Body of pancreas (tissue), 4 donors: ENCODE measurements at regions not wholly inside any gene's neighbourhood (a gene's known extent, or its start where the extent isn't known, plus 50 kb on each side); places are given as distances from the start of the nearest gene placed in this dataset.

Experiments
- POLR2A ChIP-seq, 3 donors: fragments of 450-650 bp; IDR thresholded peaks; one replicate each; pipeline ENCODE4 v1.6.1; 2016; ENCODE audit warnings: antibody characterized with exemption in 3 of 3, mild to moderate bottlenecking in 2 of 3
- TF ChIP-seq, protein P1 (sequence below), 7 experiments: fragments of 450-650 bp in 4 of 7; fragments of 200-600 bp in 3 of 7; sonication (generic) in 3 of 7; IDR thresholded peaks; one replicate each; pipeline ENCODE4 v1.5.1; 2016 to 2019; ENCODE audit warnings: antibody characterized with exemption in 7 of 7

DNA sequence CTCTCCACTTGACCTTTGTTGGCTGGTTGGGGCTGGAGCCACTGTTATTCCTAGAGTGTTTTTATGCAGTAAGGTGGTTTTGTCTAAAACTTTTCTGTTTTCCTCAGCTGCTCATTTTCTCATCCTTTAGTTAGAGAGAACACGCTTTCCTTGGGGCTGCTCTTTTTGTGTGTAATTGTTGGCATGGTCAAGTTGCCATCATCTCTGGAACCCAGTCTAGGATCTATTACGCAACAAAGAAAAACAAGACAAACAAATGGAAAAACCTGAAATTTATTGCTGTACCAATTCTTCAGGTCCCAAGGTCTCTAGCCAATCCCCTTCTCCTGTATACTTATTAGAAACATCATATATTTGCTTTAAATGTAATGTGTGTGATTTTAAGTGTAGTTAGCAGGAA, 1436.3 kb upstream of the DIAPH2 start:
- TF ChIP-seq, protein P1, sequence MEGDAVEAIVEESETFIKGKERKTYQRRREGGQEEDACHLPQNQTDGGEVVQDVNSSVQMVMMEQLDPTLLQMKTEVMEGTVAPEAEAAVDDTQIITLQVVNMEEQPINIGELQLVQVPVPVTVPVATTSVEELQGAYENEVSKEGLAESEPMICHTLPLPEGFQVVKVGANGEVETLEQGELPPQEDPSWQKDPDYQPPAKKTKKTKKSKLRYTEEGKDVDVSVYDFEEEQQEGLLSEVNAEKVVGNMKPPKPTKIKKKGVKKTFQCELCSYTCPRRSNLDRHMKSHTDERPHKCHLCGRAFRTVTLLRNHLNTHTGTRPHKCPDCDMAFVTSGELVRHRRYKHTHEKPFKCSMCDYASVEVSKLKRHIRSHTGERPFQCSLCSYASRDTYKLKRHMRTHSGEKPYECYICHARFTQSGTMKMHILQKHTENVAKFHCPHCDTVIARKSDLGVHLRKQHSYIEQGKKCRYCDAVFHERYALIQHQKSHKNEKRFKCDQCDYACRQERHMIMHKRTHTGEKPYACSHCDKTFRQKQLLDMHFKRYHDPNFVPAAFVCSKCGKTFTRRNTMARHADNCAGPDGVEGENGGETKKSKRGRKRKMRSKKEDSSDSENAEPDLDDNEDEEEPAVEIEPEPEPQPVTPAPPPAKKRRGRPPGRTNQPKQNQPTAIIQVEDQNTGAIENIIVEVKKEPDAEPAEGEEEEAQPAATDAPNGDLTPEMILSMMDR (IDR thresholded peaks at IDR 0.05) = no peak
- no peak for TF ChIP-seq POLR2A (IDR thresholded peaks at IDR 0.05)
